SK-N-SH (cell line): ENCODE measurements at regions not wholly inside any gene's neighbourhood (a gene's known extent, or its start where the extent isn't known, plus 50 kb on each side); places are given as distances from the start of the nearest gene placed in this dataset.

Experiments used
- CHD2 ChIP-seq: fragments of 150-350 bp; IDR thresholded peaks from 2 replicates; pipeline ENCODE4 v1.6.1; 2018; ENCODE audit warnings: low read length; ENCODE audit not compliant: partially characterized antibody
- JUND ChIP-seq: IDR thresholded peaks from 2 replicates; pipeline ENCODE4 v1.4.0; 2012
- NFIC ChIP-seq: IDR thresholded peaks from 2 replicates; pipeline ENCODE4 v1.4.0; 2012; ENCODE audit warnings: borderline replicate concordance
- NRF1 ChIP-seq: IDR thresholded peaks from 2 replicates; pipeline ENCODE4 v1.6.1; 2012; ENCODE audit warnings: low read depth, mild to moderate bottlenecking, low read length
- POLR2AphosphoS5 ChIP-seq: IDR thresholded peaks from 2 replicates; pipeline ENCODE4 v1.6.1; 2012; ENCODE audit warnings: low read depth, low read length
- RCOR1 ChIP-seq: fragments of 150-350 bp; IDR thresholded peaks from 2 replicates; pipeline ENCODE4 v1.6.1; 2017; ENCODE audit warnings: antibody characterized with exemption, low read length
- SMC3 ChIP-seq: IDR thresholded peaks from 2 replicates; pipeline ENCODE4 v1.6.1; 2012; ENCODE audit warnings: low read depth, low read length, improper control_type of control experiment
- TAF1 ChIP-seq: IDR thresholded peaks from 2 replicates; pipeline ENCODE4 v1.6.1; 2012; ENCODE audit warnings: low read depth, mild to moderate bottlenecking, low read length, moderate library complexity, borderline replicate concordance
- YY1 ChIP-seq: IDR thresholded peaks from 2 replicates; pipeline ENCODE4 v1.4.0; 2012; ENCODE audit warnings: low read depth, mild to moderate bottlenecking
- TF ChIP-seq, protein P1 (sequence below): IDR thresholded peaks from 2 replicates; pipeline ENCODE4 v1.4.0; 2012; ENCODE audit warnings: low read depth
- TF ChIP-seq, protein P2 (sequence below): IDR thresholded peaks from 2 replicates; pipeline ENCODE4 v1.6.1; 2012; ENCODE audit warnings: mild to moderate bottlenecking, low read depth, low read length, moderate library complexity
- TF ChIP-seq, protein P3 (sequence below): fragments of 200-600 bp; sonication (generic); IDR thresholded peaks from 2 replicates; pipeline ENCODE4 v1.6.1; 2017; ENCODE audit warnings: antibody characterized with exemption, mild to moderate bottlenecking, moderate library complexity
- TF ChIP-seq, protein P4 (sequence below): IDR thresholded peaks from 2 replicates; pipeline ENCODE4 v1.4.0; 2012; ENCODE audit warnings: low read depth, borderline replicate concordance

DNA sequence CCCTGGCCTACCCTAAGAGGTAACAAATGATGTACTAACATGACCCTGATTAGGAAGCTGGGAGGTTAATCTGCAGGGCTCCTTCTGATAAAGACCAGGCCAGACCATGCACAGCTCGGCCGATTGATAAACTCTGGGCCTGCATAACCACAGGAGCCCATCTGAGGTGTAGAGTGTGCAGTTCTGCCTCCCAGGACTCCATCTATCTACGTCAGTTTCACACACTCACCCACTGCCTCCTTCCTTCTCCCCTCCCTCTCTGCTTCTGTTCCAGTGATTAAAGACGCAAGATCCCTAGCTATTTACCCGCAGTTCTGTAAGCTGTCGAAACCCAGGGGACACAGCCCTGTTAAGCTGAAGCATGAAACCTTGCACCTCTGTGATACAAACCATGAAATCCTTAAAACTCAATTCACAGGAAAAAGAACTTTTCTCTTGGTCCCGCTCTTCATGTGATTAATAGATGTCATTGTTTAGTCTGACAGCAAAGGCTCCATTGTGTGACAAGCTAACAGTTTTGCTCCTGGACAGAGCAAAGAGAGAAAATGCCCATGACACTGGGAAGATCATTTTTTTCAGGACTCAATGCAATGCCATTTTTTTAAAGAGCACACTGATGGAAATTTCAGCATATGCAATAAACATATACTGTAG lies 470.6 kb downstream of the MAFB start:
- TF ChIP-seq NFIC: no peak
- no peak for TF ChIP-seq TAF1
- TF ChIP-seq, protein P1, sequence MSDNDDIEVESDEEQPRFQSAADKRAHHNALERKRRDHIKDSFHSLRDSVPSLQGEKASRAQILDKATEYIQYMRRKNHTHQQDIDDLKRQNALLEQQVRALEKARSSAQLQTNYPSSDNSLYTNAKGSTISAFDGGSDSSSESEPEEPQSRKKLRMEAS: no peak
- TF ChIP-seq, protein P2, sequence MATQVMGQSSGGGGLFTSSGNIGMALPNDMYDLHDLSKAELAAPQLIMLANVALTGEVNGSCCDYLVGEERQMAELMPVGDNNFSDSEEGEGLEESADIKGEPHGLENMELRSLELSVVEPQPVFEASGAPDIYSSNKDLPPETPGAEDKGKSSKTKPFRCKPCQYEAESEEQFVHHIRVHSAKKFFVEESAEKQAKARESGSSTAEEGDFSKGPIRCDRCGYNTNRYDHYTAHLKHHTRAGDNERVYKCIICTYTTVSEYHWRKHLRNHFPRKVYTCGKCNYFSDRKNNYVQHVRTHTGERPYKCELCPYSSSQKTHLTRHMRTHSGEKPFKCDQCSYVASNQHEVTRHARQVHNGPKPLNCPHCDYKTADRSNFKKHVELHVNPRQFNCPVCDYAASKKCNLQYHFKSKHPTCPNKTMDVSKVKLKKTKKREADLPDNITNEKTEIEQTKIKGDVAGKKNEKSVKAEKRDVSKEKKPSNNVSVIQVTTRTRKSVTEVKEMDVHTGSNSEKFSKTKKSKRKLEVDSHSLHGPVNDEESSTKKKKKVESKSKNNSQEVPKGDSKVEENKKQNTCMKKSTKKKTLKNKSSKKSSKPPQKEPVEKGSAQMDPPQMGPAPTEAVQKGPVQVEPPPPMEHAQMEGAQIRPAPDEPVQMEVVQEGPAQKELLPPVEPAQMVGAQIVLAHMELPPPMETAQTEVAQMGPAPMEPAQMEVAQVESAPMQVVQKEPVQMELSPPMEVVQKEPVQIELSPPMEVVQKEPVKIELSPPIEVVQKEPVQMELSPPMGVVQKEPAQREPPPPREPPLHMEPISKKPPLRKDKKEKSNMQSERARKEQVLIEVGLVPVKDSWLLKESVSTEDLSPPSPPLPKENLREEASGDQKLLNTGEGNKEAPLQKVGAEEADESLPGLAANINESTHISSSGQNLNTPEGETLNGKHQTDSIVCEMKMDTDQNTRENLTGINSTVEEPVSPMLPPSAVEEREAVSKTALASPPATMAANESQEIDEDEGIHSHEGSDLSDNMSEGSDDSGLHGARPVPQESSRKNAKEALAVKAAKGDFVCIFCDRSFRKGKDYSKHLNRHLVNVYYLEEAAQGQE: no peak
- TF ChIP-seq POLR2AphosphoS5: no peak
- TF ChIP-seq NRF1: no peak
- TF ChIP-seq, protein P3, sequence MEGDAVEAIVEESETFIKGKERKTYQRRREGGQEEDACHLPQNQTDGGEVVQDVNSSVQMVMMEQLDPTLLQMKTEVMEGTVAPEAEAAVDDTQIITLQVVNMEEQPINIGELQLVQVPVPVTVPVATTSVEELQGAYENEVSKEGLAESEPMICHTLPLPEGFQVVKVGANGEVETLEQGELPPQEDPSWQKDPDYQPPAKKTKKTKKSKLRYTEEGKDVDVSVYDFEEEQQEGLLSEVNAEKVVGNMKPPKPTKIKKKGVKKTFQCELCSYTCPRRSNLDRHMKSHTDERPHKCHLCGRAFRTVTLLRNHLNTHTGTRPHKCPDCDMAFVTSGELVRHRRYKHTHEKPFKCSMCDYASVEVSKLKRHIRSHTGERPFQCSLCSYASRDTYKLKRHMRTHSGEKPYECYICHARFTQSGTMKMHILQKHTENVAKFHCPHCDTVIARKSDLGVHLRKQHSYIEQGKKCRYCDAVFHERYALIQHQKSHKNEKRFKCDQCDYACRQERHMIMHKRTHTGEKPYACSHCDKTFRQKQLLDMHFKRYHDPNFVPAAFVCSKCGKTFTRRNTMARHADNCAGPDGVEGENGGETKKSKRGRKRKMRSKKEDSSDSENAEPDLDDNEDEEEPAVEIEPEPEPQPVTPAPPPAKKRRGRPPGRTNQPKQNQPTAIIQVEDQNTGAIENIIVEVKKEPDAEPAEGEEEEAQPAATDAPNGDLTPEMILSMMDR: no peak
- TF ChIP-seq CHD2: no peak
- no peak for TF ChIP-seq JUND
- TF ChIP-seq, protein P4, sequence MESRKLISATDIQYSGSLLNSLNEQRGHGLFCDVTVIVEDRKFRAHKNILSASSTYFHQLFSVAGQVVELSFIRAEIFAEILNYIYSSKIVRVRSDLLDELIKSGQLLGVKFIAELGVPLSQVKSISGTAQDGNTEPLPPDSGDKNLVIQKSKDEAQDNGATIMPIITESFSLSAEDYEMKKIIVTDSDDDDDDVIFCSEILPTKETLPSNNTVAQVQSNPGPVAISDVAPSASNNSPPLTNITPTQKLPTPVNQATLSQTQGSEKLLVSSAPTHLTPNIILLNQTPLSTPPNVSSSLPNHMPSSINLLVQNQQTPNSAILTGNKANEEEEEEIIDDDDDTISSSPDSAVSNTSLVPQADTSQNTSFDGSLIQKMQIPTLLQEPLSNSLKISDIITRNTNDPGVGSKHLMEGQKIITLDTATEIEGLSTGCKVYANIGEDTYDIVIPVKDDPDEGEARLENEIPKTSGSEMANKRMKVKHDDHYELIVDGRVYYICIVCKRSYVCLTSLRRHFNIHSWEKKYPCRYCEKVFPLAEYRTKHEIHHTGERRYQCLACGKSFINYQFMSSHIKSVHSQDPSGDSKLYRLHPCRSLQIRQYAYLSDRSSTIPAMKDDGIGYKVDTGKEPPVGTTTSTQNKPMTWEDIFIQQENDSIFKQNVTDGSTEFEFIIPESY: no peak
- no peak for TF ChIP-seq RCOR1
- TF ChIP-seq YY1: no peak
- no peak for TF ChIP-seq SMC3
